GM19455 (cell line): ENCODE measurements at regions not wholly inside any gene's neighbourhood (a gene's known extent, or its start where the extent isn't known, plus 50 kb on each side); places are given as distances from the start of the nearest gene placed in this dataset.
"Not testable (repeated sequence)": the region's sequence is repeated elsewhere in the genome, so short reads cannot be mapped to it uniquely, and the experiment has no call there.

Source experiments
- ATAC-seq: cut with Tn5 transposase; IDR thresholded peaks from one replicate; pipeline ENCODE4 v1.9.1; 2021; ENCODE audit not compliant: unreplicated experiment

DNA sequence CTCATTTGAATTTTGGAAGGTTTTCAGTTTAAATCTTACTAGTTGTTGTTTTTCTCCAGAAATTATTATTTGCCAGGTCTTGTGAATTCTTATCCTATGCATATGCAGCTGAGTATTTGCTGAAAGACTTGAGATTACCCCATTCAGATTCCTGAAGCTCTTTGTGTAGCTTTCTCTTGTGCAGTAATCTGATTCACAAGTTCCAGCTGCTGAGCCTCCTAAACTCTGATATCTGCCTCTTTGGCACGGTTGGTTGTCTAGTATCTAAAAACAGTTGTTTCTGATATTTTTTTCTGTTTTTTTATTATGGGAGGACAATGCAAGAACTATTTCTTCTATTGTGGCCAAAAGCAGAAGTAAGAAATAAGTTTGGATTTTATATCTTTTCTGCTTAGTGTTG, 863.9 kb upstream of the MANEA start:
- no peak for ATAC-seq

DNA sequence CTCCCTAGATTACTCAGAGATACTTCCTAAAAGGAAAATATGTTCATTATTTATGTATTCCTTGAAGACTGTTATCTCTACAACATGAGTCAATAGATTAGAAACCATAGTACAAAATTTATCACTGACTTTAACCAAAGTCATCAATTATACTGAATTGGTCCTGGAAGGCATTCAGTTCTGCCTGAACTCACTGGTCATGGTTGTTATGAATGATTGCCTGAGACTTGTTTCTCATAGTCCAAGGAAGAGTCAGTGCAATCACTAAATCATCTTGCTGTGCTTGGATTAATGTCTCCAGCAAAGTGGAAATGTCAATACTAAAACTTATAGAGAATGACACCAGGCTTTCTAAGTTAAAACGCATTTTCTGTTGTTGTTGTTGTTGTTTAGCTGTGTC, 878.6 kb upstream of the MANEA start:
- no peak for ATAC-seq

DNA sequence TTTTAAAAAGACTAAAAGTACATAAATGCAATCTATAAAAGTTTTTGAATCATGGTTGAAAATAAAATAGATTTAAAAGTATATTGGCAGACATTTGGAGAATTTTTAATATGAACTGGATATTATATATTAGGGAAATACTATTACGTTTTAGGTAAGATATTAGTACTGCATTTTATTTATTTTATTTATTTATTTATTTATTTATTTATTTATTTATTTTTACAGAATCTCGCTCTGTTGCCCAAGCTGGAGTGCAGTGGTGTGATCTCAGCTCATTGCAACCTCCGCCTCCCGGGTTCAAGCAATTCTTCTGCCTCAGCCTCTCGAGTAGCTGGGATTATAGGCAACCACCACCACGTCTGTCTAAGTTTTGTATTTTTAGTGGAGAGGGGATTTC, 890.1 kb upstream of the MANEA start:
- ATAC-seq: not testable (repeated sequence)

DNA sequence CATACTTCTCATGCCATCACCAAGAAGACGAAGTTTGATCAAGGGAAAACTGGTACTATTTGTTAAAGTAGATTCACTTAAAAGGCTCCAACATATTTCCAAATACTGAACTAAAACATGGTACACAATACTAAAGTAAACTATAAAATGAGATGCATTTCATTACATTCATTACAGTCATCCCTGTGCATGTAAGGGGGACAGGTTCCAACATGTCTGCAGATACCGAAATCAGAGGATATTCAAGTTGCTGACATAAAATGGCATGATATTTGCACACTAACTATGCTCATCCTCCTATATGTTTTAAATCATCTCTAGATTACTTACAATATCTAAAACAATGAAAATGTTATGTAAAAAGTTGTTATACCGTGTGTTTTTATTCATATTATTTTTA, 893.9 kb upstream of the MANEA start:
- no peak for ATAC-seq

DNA sequence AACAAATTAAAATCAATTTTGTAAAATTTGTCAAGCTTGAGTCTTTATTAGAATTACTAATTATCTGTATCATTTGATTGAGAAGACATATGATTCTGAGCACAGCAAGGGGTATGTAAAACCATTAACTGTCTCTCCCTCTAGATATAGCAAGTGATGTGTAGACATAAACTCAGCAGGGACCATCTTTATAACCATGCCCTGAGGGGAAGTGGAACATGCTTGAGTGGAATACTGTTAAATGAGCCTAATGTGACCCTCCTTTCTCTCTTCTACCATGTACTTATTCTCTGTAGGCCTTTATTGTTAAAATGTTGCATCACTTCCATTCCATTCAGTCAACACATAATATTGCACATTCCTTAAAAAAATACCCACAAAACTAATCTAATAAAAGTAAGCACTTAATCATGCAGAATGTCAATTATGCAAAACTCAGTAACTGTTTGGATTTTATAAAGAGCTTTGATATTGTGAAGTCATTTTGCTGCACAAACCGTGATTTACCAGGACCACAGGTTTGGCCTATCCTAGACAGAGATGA, 896.6 kb upstream of the MANEA start:
- ATAC-seq: no peak

DNA sequence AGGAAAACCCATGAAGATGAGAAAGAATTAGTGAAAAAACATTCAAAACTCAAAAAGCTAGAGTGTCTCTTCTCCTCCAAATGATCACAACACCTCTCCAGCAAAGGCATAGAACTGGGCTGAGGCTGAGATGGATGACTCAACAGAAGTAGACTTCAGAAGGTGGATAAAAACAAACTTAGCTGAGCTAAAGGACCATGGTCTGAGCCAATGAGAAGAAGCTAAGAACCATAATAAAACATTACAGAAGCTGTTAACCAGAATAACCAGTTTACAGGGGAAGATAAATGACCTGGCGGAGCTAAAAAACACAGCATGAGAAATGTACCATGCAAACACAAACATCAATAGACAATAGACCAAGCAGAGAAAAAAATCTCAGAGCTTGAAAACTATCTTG, 904.1 kb upstream of the MANEA start:
- ATAC-seq: no peak

DNA sequence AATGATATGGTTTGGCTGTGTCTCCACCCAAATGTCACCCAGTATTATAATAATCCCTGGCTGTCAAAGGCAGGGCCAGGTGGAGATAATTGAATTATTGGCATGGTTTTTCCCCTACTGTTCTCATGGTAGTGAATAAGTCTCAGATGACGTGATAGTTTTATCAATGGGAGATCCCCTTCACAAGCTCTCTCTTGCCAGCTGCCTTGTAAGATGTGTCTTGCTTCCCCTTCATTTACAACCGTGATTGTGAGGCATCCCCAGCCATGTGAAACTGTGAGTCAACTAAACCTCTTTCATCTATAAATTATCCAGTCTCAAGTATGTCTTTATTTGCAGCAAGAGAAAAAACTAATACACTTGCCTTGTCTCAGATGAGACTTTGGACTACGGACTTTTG, 907.3 kb upstream of the MANEA start:
- no peak for ATAC-seq

DNA sequence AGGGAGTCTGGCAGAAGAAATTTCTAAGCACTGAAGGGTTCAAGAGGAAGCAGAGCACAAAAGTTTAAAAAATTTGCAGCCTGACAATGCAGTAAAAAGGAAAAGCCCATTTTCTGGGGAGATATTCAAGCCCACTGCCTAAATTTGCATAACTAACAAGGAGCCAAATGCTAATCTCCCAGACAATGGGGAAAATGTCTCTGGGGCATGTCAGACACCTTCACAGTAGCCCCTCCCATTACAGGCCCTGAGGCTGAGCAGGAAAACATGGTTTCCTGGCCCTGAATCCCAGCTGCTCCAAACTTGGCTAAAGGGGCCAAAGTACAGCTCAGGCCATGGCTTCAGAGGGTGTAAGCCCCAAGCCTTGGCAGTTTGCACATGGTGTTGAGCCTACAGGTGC, 908.5 kb upstream of the MANEA start:
- ATAC-seq: no peak

DNA sequence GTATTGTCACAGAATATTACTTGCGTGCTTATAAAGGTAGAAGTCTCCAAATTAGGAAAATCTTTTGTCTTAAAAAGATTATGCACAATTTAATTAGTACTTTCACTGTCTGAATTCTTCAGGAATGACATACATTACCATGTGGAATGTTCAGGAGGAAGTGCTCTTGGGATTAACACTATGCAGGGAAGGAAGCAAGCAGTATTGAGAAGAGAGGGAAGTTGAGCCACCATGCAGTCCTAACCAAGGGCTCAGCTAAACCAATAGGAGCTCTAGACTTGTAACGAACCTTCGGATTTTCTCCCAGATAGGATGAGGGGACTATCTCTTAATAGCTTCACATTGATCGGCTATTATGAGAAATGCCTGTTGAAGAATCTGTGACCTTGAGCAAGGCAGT, 918.4 kb upstream of the MANEA start:
- no peak for ATAC-seq

DNA sequence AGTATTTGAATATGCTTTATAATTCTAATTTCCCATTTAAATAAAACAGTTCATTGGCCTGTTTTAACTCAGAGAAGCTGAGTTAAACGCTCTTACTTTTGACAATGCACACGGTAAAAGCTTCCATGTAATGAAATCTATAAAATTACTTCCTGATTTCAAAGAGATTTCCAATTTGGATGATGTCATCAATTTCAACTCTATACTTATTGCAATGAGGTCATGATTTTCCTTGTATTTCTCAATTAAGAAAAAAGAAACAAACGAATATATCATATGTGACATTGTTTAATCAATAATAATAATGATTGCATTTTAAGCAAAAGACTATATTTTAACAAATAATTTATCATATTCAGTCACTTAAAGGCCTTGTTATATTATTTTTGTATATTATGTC, 926.1 kb upstream of the MANEA start:
- ATAC-seq: no peak

DNA sequence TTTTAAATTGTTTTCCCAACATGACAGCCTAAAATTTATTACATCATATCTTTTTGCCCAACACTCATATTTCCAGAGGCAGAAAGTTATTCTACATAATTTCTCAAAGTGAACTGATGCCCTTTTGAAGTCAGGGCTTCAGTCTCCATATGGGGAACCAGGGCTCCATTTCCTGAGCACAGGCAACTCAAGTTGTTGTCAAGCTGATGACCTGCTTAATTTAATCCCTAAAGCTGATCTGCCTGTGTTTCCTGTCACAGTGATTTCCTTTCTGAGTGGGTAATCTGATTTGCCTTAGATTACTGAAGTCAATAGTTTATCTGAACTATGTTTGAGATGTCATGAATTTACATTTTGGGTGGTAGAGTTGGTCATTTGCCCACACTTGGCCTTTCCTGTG, 932.1 kb upstream of the MANEA start:
- no peak for ATAC-seq

DNA sequence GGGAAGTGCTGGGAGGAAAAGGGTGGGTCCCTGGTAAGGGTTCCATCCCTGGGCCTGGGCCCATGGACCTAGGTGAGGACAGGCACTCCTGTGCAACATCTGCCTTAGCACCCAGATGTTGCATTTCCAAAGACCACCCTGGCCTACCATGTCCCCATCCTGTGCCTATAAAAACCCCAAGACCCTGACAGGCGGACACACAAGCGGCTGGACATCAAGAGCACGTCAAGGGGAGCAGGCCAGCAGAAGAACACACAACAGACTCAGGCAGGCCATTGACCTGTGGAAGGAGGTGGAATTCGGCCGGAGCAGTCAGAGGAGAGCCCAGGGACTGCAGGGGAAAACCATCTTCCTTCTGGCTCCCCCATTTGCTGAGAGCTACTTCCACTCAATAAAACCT, 937.8 kb upstream of the MANEA start:
- ATAC-seq: no peak

DNA sequence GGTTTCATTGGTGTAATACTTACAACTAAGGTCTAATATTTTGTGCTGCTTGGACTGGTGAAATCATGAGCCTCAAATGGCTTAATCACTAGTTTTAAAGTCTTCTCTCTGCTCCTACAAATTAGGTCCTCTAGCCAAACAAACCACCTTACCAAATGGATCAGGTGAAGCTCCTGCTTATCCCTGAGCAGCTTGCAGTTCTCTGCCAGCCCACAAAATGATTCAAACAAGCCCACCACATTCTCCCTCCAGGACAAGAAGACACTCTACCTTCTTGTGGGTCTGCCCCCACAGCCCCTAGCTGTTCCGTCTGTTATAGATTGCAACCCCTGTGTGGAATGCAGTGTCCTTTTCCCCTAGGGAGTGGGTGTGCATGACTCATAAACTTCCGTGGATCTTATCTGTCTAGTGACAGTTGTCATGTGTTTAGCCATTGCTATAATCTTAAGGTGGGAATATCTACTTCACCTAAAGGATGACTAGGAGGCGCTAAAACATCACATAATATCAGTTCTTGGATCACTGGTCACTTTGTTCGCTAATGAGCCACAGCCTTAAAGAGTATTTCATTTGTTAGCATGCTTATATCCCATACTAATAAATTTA, 940.5 kb upstream of the MANEA start:
- ATAC-seq: no peak

DNA sequence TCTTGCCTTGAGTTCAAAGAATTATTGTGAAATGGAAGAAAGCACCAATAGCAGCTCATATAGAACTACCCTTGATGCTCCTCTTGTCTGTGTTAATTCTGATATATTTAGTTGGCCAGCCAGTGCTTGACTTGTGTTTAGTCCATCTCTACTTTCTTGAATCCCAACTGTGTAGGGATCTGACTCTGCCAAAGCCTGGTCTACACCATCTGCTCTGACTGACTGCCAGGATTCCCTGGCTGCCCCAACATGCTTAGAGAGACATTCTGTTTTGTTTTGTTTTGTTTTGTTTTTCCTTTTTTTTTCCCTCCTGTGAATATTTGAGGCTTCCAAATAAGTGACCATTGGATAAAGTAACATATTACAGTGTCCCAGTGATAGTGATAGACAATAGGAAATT, 953.7 kb upstream of the MANEA start:
- ATAC-seq: no peak

DNA sequence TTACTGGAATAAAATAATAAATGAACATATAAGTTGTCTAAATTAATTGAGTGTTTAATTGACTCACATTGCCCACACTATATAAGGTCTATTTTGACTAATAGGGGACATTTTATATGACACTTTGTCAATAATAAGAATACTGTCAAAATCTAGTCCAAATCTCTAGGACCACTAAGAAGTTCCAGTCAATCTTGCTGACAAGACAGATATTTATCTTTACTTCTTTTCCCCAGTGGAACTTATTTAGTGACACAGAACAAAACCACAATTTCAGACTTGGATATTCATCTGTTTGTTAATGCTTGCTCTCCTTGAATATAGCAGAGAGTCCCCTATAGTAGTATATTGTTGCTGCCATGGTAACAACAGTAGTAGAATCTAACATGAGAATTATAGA, 954.6 kb upstream of the MANEA start:
- no peak for ATAC-seq

DNA sequence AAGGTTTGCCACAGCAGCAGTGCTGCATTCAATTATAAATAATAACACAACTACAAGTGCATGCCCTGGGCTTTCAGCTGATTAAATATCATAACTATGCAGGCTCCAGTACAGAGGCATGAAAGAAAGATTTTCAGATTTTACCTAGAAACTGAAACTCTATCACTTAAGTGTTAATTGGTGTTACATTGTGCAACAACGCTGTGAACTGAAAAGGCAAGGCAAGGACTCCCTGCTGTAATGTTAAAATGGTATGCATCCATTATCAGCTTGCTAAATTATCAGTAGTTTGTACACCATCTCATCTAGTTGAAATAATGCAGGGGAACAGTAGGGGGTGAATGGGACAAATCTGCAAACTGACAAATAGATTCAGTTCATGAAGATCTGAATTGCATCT, 976.7 kb upstream of the MANEA start:
- no peak for ATAC-seq

DNA sequence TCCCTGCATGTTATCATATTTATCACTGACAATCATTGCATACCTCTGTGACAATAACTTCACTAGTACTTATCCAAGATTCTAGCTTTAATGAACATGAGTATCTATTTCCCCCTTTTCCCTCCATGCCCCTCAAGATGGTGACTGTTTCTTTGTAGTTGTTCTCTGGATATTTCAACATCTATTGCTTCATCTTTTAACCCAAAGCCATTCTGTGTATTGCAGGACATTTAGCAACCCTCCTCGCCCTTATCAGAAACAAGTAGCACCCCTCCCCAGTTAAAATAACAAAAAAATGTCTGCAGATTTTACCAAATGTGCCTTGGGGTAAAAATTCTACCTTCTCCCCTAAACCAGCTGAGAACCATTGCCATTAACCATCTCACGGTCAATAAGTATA, 979.8 kb upstream of the MANEA start:
- no peak for ATAC-seq

DNA sequence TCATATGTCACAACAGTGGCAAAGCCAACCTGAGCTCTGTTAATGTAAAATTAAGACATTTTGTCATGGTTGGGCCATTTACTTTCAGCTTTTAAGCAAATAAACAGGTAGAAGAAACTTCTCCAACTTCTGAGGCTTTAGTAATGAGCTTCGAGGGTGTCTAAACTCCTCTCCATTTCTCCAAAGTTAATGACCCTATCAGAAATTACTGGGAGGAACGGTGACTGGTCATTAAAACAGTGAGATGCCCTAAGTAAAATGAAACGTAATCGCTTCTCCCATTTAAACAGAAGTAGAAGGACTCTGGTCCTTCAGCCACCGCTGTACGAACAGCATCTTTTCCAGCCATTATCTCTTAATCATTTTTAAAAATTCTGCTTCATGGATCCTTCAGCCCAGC, 986.9 kb upstream of the MANEA start:
- ATAC-seq: no peak

DNA sequence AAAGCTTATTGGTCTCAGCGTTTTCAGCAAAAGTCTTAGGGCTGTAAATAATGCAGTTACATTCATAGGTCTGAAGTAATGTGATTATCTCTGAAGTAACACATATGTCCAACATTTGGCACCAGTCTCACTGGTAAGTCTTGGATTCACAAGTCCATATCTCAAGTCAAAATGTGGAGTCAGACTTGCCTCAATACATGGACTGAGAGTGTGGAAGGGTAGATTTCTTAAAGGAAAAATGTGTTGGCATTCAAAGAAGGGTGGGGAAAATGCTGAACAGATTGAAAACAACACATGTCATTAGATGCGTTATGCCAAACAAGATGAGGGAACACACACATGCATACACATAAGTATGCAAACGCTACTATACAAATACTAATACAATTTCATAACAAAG, 989.0 kb upstream of the MANEA start:
- ATAC-seq: no peak

DNA sequence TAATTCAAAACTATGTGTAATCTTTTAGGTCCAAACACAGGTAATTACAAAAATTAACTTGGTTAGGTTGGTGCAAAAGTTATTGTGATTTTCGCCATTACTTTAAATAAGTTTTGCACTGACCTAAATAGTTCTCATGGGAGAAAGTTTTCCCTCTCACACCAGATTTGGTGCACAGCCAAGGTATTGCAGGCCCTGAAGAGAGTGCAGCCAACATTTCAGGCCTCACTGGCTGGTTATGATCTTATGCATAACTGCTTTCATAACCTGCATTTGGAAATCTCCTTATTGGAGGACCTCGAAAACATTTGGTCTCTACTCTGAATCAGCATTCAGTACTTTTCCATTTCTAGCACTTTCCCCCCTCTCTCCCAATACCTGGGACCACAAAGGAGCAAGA, 993.1 kb upstream of the MANEA start:
- no peak for ATAC-seq

DNA sequence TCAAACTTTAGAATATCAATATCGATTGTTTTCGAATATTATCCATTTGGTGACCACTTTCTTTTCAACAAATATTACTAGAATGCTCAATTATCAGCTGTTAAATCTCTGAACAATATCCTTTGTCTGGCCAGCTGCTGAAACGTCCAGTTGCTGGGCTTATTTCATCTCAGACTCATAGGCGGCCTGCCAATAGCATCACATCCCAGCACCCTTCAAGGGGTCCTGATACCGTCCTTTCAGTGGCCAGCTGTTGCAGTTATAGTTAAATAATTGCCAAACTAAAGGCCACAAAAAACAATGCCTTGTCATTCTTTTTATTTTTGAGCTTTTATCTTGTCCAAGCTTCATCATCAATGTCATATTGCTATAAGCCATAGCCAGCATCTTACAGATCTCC, 1006.8 kb upstream of the MANEA start:
- ATAC-seq: no peak

DNA sequence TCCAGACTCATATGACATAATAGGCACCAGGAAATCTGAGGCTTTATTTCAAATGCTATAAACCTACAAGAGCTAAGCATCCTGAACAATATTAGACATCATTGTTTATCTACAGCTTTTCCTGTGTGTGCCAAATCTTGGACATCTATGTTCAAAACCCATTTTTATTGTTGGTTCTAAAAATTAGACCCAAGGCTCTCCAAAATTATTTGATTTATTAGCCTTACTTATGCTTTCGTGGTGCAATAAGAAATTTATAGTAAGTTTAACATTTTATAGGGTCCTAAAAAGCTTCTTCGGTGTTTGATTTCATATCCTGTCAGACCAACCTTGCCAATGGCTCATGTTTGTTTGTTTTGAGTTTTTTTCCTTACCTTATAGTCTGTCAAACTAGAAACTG, 1014.5 kb upstream of the MANEA start:
- ATAC-seq: no peak

DNA sequence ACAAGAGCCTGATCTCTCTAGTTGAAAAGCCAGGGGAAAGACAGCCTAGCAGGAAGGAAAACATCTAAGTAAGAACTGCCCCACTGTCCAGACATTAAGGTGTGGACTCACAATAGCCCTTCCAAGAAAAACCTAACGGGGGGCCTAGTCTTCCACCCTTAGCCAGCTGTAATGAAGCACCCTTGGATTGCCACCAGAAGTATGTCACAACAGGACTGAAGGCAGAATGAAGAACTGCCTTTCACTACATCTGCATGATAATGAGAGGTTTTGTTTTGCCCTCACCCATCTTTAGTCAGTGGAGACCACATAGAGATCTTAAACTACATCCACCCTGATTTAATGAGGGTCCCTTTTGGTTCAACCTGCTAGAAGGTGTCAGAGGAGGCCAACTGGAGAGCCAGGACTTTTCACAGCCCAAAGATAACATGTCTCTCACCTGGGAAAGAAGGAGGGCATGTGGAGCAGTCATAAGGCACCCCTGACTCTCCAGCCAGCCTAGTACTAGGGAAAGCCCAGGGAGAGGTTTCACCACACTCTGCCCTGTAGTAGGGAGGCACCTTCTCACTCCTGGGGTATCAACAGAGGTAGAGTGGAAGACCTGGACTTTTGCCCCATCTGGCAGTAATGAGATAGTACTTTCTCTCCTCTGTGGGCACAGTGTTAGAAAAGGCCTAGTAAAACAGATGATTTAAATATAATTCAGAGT, 1017.4 kb upstream of the MANEA start:
- no peak for ATAC-seq
